Smooth muscle cell (in vitro differentiated cells): ENCODE measurements at regions not wholly inside any gene's neighbourhood (a gene's known extent, or its start where the extent isn't known, plus 50 kb on each side); places are given as distances from the start of the nearest gene placed in this dataset.

Experiments
- DNase-seq: peaks from one replicate; lab custom pipeline; 2025; ENCODE audit not compliant: unreplicated experiment; lab: John Stamatoyannopoulos, UW
- H2AFZ ChIP-seq: fragments of 200-600 bp; sonication (generic); 2 replicates; pipeline ENCODE4 v1.6.0; 2016; ENCODE audit warnings: antibody characterized with exemption, low read depth, mild to moderate bottlenecking
- H3F3A ChIP-seq: fragments of 200-600 bp; sonication (generic); 2 replicates; pipeline ENCODE4 v1.6.0; 2017; ENCODE audit warnings: antibody characterized with exemption, low read depth
- H3K27ac ChIP-seq: fragments of 200-600 bp; sonication (generic); 2 replicates; pipeline ENCODE4 v1.5.1; 2016; ENCODE audit warnings: low read depth, mild to moderate bottlenecking
- H3K27me3 ChIP-seq: fragments of 200-600 bp; sonication (generic); 2 replicates; pipeline ENCODE4 v1.6.1; 2016; ENCODE audit warnings: low read depth, mild to moderate bottlenecking
- H3K36me3 ChIP-seq: fragments of 200-600 bp; sonication (generic); 2 replicates; pipeline ENCODE4 v1.5.1; 2016; ENCODE audit warnings: low read depth
- H3K4me1 ChIP-seq: fragments of 200-600 bp; sonication (generic); 2 replicates; pipeline ENCODE4 v1.5.1; 2016; ENCODE audit warnings: low read depth
- H3K4me2 ChIP-seq: fragments of 200-600 bp; sonication (generic); 2 replicates; pipeline ENCODE4 v1.6.0; 2016; ENCODE audit warnings: mild to moderate bottlenecking
- H3K4me3 ChIP-seq: fragments of 200-600 bp; sonication (generic); 2 replicates; pipeline ENCODE4 v1.5.1; 2016; ENCODE audit warnings: mild to moderate bottlenecking
- H3K79me2 ChIP-seq: fragments of 200-600 bp; sonication (generic); 2 replicates; pipeline ENCODE4 v1.6.0; 2016; ENCODE audit warnings: low read depth, mild to moderate bottlenecking
- H3K9ac ChIP-seq: fragments of 200-600 bp; sonication (generic); 2 replicates; pipeline ENCODE4 v1.6.0; 2016; ENCODE audit warnings: low read depth
- H3K9me3 ChIP-seq: fragments of 200-600 bp; sonication (generic); replicated peaks from 2 replicates; pipeline ENCODE4 v1.5.1; 2016; ENCODE audit warnings: low read depth
- H4K20me1 ChIP-seq: fragments of 200-600 bp; sonication (generic); 2 replicates; pipeline ENCODE4 v1.6.0; 2016; ENCODE audit warnings: low read depth
- CTCF ChIP-seq: fragments of 200-600 bp; sonication (generic); IDR thresholded peaks from 2 replicates; pipeline ENCODE4 v1.5.1; 2017; ENCODE audit warnings: borderline replicate concordance, mild to moderate bottlenecking, antibody characterized with exemption; ENCODE audit not compliant: insufficient read depth, poor library complexity, severe bottlenecking
- WGBS: methylation state at CpG from one replicate; pipeline ENCODE4 v1.1.7; 2016; ENCODE audit warnings: low lambda C conversion rate; 5-methylcytosine and 5-hydroxymethylcytosine counted together

DNA sequence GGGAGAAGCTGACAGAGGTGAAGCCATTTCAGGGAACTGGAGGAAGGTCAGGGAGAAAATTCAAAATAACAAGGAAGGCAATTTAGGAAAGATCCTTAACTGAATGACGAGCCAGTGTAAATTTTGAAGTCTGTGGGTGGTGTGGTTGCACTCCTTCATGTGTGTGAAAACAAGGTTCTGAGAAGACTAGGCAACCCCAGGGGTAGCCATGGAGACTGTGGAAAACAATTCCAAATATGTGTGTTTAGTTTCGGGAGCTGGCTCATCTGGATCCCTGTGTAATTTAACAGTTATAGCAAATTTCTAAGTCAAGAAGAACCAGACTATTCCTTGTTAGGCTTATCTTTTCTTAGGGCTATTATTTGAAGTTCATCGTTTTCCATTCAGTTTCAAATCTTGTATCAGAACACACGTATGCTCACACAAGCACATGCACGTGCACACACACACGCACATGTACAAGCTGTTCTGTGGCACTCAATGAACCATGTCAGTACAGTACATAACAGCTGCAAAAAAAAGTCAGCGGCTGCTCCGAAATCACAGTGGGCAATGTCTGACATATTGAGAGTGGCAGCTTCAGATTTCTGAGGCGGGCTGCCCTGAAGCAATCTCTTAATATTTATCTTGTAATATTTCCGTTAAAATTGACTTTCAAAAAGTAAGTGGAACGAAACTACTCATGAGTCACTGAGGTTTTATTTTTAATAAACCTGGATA is 411.2 kb downstream of the AEBP2 start:
- H3K36me3 ChIP-seq: no peaks in the 10 kb centered on the region
- 70% methylated on average over 11 of the region's 11 CpGs for WGBS
- no peaks in the 10 kb centered on the region for H3K27me3 ChIP-seq
- peaks cover 36% of the 10 kb centered on the region for H3F3A ChIP-seq
- H3K9ac ChIP-seq: peak overlapping the region; percentile 77
- TF ChIP-seq CTCF: no peak
- no peak for DNase-seq
- H3K4me1 ChIP-seq: peaks cover 6% of the 10 kb centered on the region
- no peaks in the 10 kb centered on the region for H4K20me1 ChIP-seq
- H3K27ac ChIP-seq: peak overlapping the region; percentile 95
- H3K4me2 ChIP-seq: no peak overlapping the region
- no peaks in the 10 kb centered on the region for H3K79me2 ChIP-seq
- no peaks in the 10 kb centered on the region for H3K9me3 ChIP-seq
- H3K4me3 ChIP-seq: no peak overlapping the region
- H2AFZ ChIP-seq: peak overlapping the region; percentile 10

DNA sequence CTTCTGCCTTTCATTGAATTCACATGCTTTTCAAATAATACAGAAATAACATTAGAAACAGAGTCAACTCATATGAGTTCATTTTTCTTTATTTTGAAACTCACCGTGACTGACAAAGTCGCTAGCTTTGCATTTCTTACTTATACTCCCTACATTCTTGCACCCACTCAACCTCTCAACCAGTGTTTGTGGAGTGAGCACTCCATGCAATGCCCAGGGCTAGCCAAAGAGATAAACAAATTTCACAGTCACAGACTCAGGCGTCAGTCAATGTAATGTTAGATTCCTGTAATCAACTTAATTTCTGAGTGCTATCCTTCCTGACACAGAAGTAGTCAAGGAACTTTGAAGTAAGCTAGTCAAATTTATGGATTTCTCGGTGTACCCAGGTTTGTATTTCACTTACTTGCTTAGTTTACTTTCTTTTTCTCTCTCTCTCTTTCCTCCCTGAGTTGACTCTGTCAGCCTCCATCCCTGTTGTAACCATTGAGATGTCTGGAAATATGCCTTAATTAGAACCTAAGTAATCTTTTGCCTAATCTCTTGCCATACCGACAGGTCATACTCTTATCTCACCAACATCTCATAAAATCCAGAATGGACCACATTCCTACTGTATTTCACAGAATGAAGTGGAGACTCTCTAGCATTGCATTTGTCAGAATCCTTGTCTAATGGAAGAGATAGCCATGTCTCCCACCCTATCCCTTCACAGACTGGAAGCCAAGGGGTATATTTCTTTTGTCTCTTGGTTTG is 413.0 kb downstream of the AEBP2 start:
- TF ChIP-seq CTCF: no peak
- DNase-seq: no peak
- 52% methylated on average over 5 of the region's 5 CpGs for WGBS

DNA sequence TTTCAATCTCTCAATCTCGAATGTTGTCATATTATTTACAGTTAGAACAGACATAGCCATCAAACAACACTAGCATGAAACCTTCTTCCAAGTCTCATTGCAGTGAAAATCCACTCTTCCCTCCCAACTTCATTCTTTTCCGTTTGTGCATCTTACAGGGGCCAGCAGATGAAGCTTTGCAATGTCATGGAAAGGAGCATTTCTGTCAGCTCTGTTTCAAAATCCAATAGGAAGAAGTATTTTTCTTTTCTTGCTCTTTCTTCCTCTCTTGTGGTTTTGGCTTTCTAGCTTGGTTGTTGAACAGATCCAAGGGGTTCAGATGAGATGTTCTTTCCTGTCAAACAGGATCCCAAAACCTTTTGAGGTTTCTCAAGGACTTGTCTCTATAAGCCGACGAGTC is 416.6 kb downstream of the AEBP2 start:
- WGBS: 34% methylated on average over 4 of the region's 4 CpGs
- no peaks in the 10 kb centered on the region for H3K36me3 ChIP-seq
- H3K27ac ChIP-seq: peak overlapping the region; percentile 93
- H3K79me2 ChIP-seq: no peaks in the 10 kb centered on the region
- no peak for DNase-seq
- no peaks in the 10 kb centered on the region for H4K20me1 ChIP-seq
- peak overlapping the region; percentile 18 for H3K4me3 ChIP-seq
- no peaks in the 10 kb centered on the region for H3K9me3 ChIP-seq
- peaks cover 13% of the 10 kb centered on the region for H3K4me1 ChIP-seq
- H2AFZ ChIP-seq: peak overlapping the region; percentile 25
- TF ChIP-seq CTCF: no peak
- H3F3A ChIP-seq: peaks cover 25% of the 10 kb centered on the region
- H3K9ac ChIP-seq: peak overlapping the region; percentile 77
- H3K27me3 ChIP-seq: no peaks in the 10 kb centered on the region
- H3K4me2 ChIP-seq: peak overlapping the region; percentile 73

More for the DNA sequence above, 413.0 kb downstream of the AEBP2 start:
- no peak overlapping the region for H3K9ac ChIP-seq
- peak overlapping the region; percentile 25 for H3K4me2 ChIP-seq
- no peaks in the 10 kb centered on the region for H4K20me1 ChIP-seq
- H3K79me2 ChIP-seq: no peaks in the 10 kb centered on the region
- H3K36me3 ChIP-seq: no peaks in the 10 kb centered on the region
- H3K27ac ChIP-seq: peak overlapping the region; percentile 95
- peaks cover 13% of the 10 kb centered on the region for H3K4me1 ChIP-seq
- H2AFZ ChIP-seq: peak overlapping the region; percentile 51
- no peaks in the 10 kb centered on the region for H3K27me3 ChIP-seq
- no peak overlapping the region for H3K4me3 ChIP-seq
- no peaks in the 10 kb centered on the region for H3K9me3 ChIP-seq
- H3F3A ChIP-seq: peaks cover 38% of the 10 kb centered on the region
